ENCODE measurements at regions not wholly inside any gene's neighbourhood (a gene's known extent, or its start where the extent isn't known, plus 50 kb on each side); places are given as distances from the start of the nearest gene placed in this dataset.

DNA sequence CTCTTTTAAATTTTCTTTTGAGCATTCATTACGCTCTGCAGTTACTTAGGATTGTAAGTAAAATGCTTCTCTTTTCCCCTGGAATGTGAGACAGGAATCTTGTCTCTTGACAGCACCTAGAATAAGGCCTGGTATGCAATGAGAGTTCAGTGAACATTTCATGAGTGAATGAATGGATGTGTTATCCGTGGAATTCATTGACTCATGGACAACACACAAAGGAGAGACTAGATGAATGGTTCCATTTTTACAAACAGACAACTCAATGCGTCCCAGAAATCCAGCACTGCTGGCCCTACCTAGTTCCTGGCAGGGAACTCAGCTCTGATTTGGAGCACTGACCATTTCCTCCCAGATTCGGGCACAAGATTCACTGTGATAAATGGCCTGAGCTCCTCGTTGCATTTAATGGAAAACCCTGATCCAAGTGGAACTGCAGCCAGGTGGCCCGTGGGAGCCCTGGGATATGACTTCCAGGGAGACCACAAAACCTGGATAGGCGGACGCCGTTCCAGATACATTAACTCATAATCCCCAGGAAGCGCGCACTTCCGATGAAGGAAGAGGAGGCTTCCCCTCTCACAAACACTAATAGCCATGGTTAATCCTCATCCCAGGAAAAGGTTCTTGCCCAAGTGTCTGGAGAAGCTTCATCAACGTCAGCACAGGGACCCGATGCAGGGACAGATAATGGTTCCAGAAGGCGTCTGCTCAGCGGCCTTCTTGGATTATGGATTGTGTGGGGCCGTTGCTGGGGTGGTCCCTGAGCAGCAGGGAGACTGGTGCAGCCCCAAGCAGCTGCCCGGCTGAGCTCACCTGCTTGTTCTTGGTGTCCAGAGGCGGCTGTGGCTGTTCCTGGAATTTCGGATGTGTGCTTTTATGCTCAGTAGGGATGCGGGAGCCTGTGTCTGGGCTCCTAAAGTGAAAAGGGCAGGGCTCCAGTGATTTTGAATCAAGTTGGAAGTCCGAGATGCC, 211.1 kb upstream of the TSHZ3 start:
- Histone ChIP-seq H3K36me3 (replicated peaks in 1 of 2; ENCODE audit: control insufficient read depth in 2 of 2, insufficient read depth in 2 of 2, low read length in 2 of 2) (no peaks in the 10 kb centered on the region), H2BK5ac (ENCODE audit: low read length) (no peak overlapping the region), H3K9me3 (replicated peaks in 1 of 2; ENCODE audit: control insufficient read depth in 2 of 2, insufficient read depth in 1 of 2, low read depth in 1 of 2, low read length in 2 of 2) (peaks cover 0 to 6% of the 10 kb centered on the region in 2 donors), H3K79me1 (ENCODE audit: low read depth, low read length) (no peaks in the 10 kb centered on the region), H2BK120ac (ENCODE audit: low read depth, low read length) (no peak overlapping the region), H4K8ac (ENCODE audit: low read depth, low read length) (no peak overlapping the region), H3K27ac (replicated peaks; ENCODE audit: low read length) (no peak overlapping the region), H3K23ac (ENCODE audit: low read depth, low read length, poor library complexity) (no peak overlapping the region), H3K9ac (ENCODE audit: low read depth, low read length, poor library complexity) (no peak overlapping the region), H4K91ac (ENCODE audit: low read depth, low read length, poor library complexity) (no peak overlapping the region), H2AK5ac (ENCODE audit: low read depth, low read length) (no peak overlapping the region), H2AFZ (ENCODE audit: low read length) (no peak overlapping the region), H3K4me1 (ENCODE audit: control insufficient read depth in 2 of 2, insufficient read depth in 1 of 2, low read depth in 1 of 2, low read length in 2 of 2) (no peaks in the 10 kb centered on the region), H3K4ac (ENCODE audit: low read length) (no peak overlapping the region), H3K18ac (ENCODE audit: low read length) (no peak overlapping the region), H3K4me3 (ENCODE audit: low read length in 2 of 2) (no peak overlapping the region), H3K27me3 (ENCODE audit: control insufficient read depth in 3 of 3, insufficient read depth in 3 of 3, low read depth in 1 of 3, low read length in 3 of 3) (no peaks in the 10 kb centered on the region), H3K4me2 (ENCODE audit: insufficient read depth, low read length, poor library complexity, severe bottlenecking) (no peak overlapping the region), H2BK12ac (ENCODE audit: low read length) (no peak overlapping the region), H2BK15ac (ENCODE audit: low read length) (no peak overlapping the region), H3K14ac (ENCODE audit: low read length) (no peak overlapping the region)
- WGBS, 2 donors (ENCODE audit: extremely low coverage in 2 of 2, insufficient read length in 2 of 2, insufficient replicate concordance in 1 of 2), result no CpG with 5 or more reads among the region's 22 CpGs
- no peak for DNase-seq (ENCODE audit: low spot score)

DNA sequence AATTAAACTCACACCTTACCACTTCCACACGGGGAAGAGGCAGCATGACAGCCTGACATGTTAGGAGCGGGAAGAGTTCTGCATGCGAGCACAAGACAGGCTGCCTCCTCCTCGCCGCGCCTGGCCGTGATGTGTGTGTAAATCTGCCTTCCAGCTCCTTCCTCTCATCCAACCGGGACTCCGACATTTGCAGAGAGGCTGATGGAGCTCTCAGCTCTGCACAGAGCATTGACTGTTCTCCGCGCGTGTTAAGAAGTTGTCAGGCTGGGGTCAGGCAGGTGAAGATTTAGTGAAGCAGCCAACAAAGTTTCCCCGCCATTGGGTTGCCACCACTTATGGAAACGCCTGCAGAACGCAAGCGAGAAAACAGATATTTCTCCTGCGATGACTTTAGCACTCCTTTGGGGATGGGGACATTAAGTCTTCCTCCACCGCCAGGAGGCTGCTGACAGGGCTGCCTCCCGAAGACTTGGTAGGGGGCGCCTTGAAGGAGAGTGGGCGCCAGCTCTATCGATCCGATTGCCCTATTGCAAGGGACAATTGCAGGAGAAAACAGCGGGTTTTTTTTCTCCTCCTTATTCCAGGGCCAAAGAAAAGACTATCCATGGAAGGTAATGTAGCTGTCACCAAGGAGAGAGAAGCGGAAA, 213.9 kb upstream of the TSHZ3 start:
- no peak overlapping the region for H2AK5ac ChIP-seq (ENCODE audit: low read depth, low read length)
- H3K23ac ChIP-seq (ENCODE audit: low read depth, low read length, poor library complexity), result no peak overlapping the region
- no peak overlapping the region for H3K18ac ChIP-seq (ENCODE audit: low read length)
- no peak overlapping the region for H2BK12ac ChIP-seq (ENCODE audit: low read length)
- H3K27ac ChIP-seq (replicated peaks; ENCODE audit: low read length), result no peak overlapping the region
- H2BK120ac ChIP-seq (ENCODE audit: low read depth, low read length), result no peak overlapping the region
- peaks cover 0 to 6% of the 10 kb centered on the region in 2 donors for H3K9me3 ChIP-seq (replicated peaks in 1 of 2; ENCODE audit: control insufficient read depth in 2 of 2, insufficient read depth in 1 of 2, low read depth in 1 of 2, low read length in 2 of 2)
- WGBS, 2 donors (ENCODE audit: extremely low coverage in 2 of 2, insufficient read length in 2 of 2, insufficient replicate concordance in 1 of 2), result no CpG with 5 or more reads among the region's 25 CpGs
- no peak overlapping the region for H3K4me3 ChIP-seq (ENCODE audit: low read length in 2 of 2)
- H3K4me2 ChIP-seq (ENCODE audit: insufficient read depth, low read length, poor library complexity, severe bottlenecking), result no peak overlapping the region
- no peak overlapping the region for H3K4ac ChIP-seq (ENCODE audit: low read length)
- no peak overlapping the region for H3K9ac ChIP-seq (ENCODE audit: low read depth, low read length, poor library complexity)
- H4K91ac ChIP-seq (ENCODE audit: low read depth, low read length, poor library complexity), result no peak overlapping the region
- H4K8ac ChIP-seq (ENCODE audit: low read depth, low read length), result no peak overlapping the region
- no peaks in the 10 kb centered on the region for H3K27me3 ChIP-seq (ENCODE audit: control insufficient read depth in 3 of 3, insufficient read depth in 3 of 3, low read depth in 1 of 3, low read length in 3 of 3)
- no peaks in the 10 kb centered on the region for H3K79me1 ChIP-seq (ENCODE audit: low read depth, low read length)
- H2AFZ ChIP-seq (ENCODE audit: low read length), result no peak overlapping the region
- no peaks in the 10 kb centered on the region for H3K36me3 ChIP-seq (replicated peaks in 1 of 2; ENCODE audit: control insufficient read depth in 2 of 2, insufficient read depth in 2 of 2, low read length in 2 of 2)
- H2BK5ac ChIP-seq (ENCODE audit: low read length), result no peak overlapping the region
- H2BK15ac ChIP-seq (ENCODE audit: low read length), result no peak overlapping the region
- DNase-seq (ENCODE audit: low spot score), result no peak
- no peaks in the 10 kb centered on the region for H3K4me1 ChIP-seq (ENCODE audit: control insufficient read depth in 2 of 2, insufficient read depth in 1 of 2, low read depth in 1 of 2, low read length in 2 of 2)
- no peak overlapping the region for H3K14ac ChIP-seq (ENCODE audit: low read length)

DNA sequence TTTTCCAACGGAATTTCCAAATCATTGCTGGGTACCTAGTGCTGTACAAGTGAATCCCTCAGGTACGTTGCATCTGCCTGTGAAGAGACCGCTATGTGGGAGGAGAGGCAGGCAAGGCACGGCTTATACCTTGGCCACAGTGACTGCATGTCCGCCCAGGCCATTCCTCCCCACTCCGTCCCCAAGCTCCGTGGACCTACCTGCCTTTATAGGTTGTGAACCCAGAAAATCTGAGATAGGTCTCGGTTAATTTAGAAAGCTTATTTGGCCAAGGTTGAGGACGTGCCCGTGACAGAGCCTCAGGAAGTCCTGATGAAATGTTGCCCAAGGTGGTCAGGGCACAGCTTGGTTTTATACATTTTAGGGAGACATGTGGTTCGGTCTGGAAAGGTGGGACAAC, 218.5 kb upstream of the TSHZ3 start:
- Histone ChIP-seq H3K4me1 (ENCODE audit: control insufficient read depth in 2 of 2, insufficient read depth in 1 of 2, low read depth in 1 of 2, low read length in 2 of 2) (peaks cover 0 to 4% of the 10 kb centered on the region in 2 donors), H3K27ac (replicated peaks; ENCODE audit: low read length) (no peak overlapping the region), H3K18ac (ENCODE audit: low read length) (no peak overlapping the region), H3K36me3 (replicated peaks in 1 of 2; ENCODE audit: control insufficient read depth in 2 of 2, insufficient read depth in 2 of 2, low read length in 2 of 2) (no peaks in the 10 kb centered on the region), H4K8ac (ENCODE audit: low read depth, low read length) (no peak overlapping the region), H3K4me3 (ENCODE audit: low read length in 2 of 2) (no peak overlapping the region), H3K23ac (ENCODE audit: low read depth, low read length, poor library complexity) (no peak overlapping the region), H3K4me2 (ENCODE audit: insufficient read depth, low read length, poor library complexity, severe bottlenecking) (no peak overlapping the region), H3K4ac (ENCODE audit: low read length) (no peak overlapping the region), H2BK12ac (ENCODE audit: low read length) (no peak overlapping the region), H3K14ac (ENCODE audit: low read length) (no peak overlapping the region), H3K9me3 (replicated peaks in 1 of 2; ENCODE audit: control insufficient read depth in 2 of 2, insufficient read depth in 1 of 2, low read depth in 1 of 2, low read length in 2 of 2) (peaks cover 0 to 1% of the 10 kb centered on the region in 2 donors), H3K27me3 (ENCODE audit: control insufficient read depth in 3 of 3, insufficient read depth in 3 of 3, low read depth in 1 of 3, low read length in 3 of 3) (no peaks in the 10 kb centered on the region), H2BK15ac (ENCODE audit: low read length) (no peak overlapping the region), H2AFZ (ENCODE audit: low read length) (no peak overlapping the region), H3K79me1 (ENCODE audit: low read depth, low read length) (no peaks in the 10 kb centered on the region), H3K9ac (ENCODE audit: low read depth, low read length, poor library complexity) (no peak overlapping the region), H2BK120ac (ENCODE audit: low read depth, low read length) (no peak overlapping the region), H2BK5ac (ENCODE audit: low read length) (no peak overlapping the region), H2AK5ac (ENCODE audit: low read depth, low read length) (no peak overlapping the region), H4K91ac (ENCODE audit: low read depth, low read length, poor library complexity) (no peak overlapping the region)
- DNase-seq (ENCODE audit: low spot score), result no peak
- no CpG with 5 or more reads among the region's 11 CpGs for WGBS, 2 donors (ENCODE audit: extremely low coverage in 2 of 2, insufficient read length in 2 of 2, insufficient replicate concordance in 1 of 2)

DNA sequence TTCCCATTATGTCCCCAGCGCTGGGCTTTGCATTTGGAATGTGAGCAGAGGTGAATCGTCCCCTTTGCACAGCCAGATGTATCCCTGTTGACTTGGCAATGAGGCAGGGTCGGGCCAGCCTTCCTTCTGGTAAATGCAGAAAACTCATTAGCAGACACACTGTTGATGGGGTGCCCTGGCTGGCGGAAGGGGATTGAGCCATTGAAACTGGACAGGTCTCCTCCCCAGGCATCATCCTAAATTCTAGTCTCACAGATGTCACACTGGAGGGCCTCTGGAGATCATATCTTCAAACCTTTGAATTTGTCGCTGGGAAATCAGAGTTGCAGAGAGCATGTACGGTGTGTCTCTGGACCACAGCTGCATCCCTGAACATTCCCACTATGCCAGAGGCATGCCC, 219.5 kb upstream of the TSHZ3 start:
- Histone ChIP-seq H2AK5ac (ENCODE audit: low read depth, low read length) (no peak overlapping the region), H2BK15ac (ENCODE audit: low read length) (no peak overlapping the region), H3K9ac (ENCODE audit: low read depth, low read length, poor library complexity) (no peak overlapping the region), H3K9me3 (replicated peaks in 1 of 2; ENCODE audit: control insufficient read depth in 2 of 2, insufficient read depth in 1 of 2, low read depth in 1 of 2, low read length in 2 of 2) (peaks cover 0 to 1% of the 10 kb centered on the region in 2 donors), H3K79me1 (ENCODE audit: low read depth, low read length) (no peaks in the 10 kb centered on the region), H2BK12ac (ENCODE audit: low read length) (no peak overlapping the region), H2BK5ac (ENCODE audit: low read length) (no peak overlapping the region), H3K36me3 (replicated peaks in 1 of 2; ENCODE audit: control insufficient read depth in 2 of 2, insufficient read depth in 2 of 2, low read length in 2 of 2) (no peaks in the 10 kb centered on the region), H2BK120ac (ENCODE audit: low read depth, low read length) (no peak overlapping the region), H3K18ac (ENCODE audit: low read length) (no peak overlapping the region), H2AFZ (ENCODE audit: low read length) (no peak overlapping the region), H4K91ac (ENCODE audit: low read depth, low read length, poor library complexity) (no peak overlapping the region), H3K23ac (ENCODE audit: low read depth, low read length, poor library complexity) (no peak overlapping the region), H3K4me2 (ENCODE audit: insufficient read depth, low read length, poor library complexity, severe bottlenecking) (no peak overlapping the region), H3K27me3 (ENCODE audit: control insufficient read depth in 3 of 3, insufficient read depth in 3 of 3, low read depth in 1 of 3, low read length in 3 of 3) (peaks cover 0 to 4% (median 0%) of the 10 kb centered on the region in 3 experiments), H3K4me1 (ENCODE audit: control insufficient read depth in 2 of 2, insufficient read depth in 1 of 2, low read depth in 1 of 2, low read length in 2 of 2) (peaks cover 0 to 6% of the 10 kb centered on the region in 2 donors), H3K4ac (ENCODE audit: low read length) (no peak overlapping the region), H3K4me3 (ENCODE audit: low read length in 2 of 2) (no peak overlapping the region), H3K14ac (ENCODE audit: low read length) (no peak overlapping the region), H3K27ac (replicated peaks; ENCODE audit: low read length) (no peak overlapping the region), H4K8ac (ENCODE audit: low read depth, low read length) (no peak overlapping the region)
- WGBS, 2 donors (ENCODE audit: extremely low coverage in 2 of 2, insufficient read length in 2 of 2, insufficient replicate concordance in 1 of 2), result no CpG with 5 or more reads among the region's 6 CpGs
- DNase-seq (ENCODE audit: low spot score), result no peak

All from neuronal stem cell (in vitro differentiated cells).